Glutamatergic neuron (in vitro differentiated cells): ENCODE measurements at regions not wholly inside any gene's neighbourhood (a gene's known extent, or its start where the extent isn't known, plus 50 kb on each side); places are given as distances from the start of the nearest gene placed in this dataset.

Source experiments
- DNase-seq: peaks from one replicate; pipeline ENCODE4 v3.0.0; 2022
- H3K27ac Mint-ChIP-seq: one replicate; pipeline ENCODE4 v1.8.0; 2020; ENCODE audit warnings: mild to moderate bottlenecking, mixed read lengths, inconsistent platforms; ENCODE audit not compliant: unreplicated experiment
- H3K27me3 Mint-ChIP-seq: one replicate; pipeline ENCODE4 v1.8.0; 2020; ENCODE audit warnings: mild to moderate bottlenecking, moderate library complexity, mixed read lengths, inconsistent platforms; ENCODE audit not compliant: unreplicated experiment
- H3K36me3 Mint-ChIP-seq: one replicate; pipeline ENCODE4 v1.8.0; 2020; ENCODE audit warnings: mild to moderate bottlenecking, mixed read lengths, inconsistent platforms; ENCODE audit not compliant: unreplicated experiment
- H3K4me1 Mint-ChIP-seq: one replicate; pipeline ENCODE4 v1.8.0; 2020; ENCODE audit warnings: mild to moderate bottlenecking, low read depth, mixed read lengths, inconsistent platforms; ENCODE audit not compliant: unreplicated experiment
- H3K4me3 Mint-ChIP-seq: one replicate; pipeline ENCODE4 v1.8.0; 2020; ENCODE audit warnings: mild to moderate bottlenecking, mixed read lengths, inconsistent platforms; ENCODE audit not compliant: unreplicated experiment
- H3K9me3 Mint-ChIP-seq: one replicate; pipeline ENCODE4 v1.8.0; 2020; ENCODE audit warnings: mild to moderate bottlenecking, moderate library complexity, mixed read lengths, inconsistent platforms; ENCODE audit not compliant: unreplicated experiment
- TF ChIP-seq, protein P1 (sequence below): fragments of 200-600 bp; sonication (generic); IDR thresholded peaks from one replicate; pipeline ENCODE4 v1.5.0; 2021; ENCODE audit not compliant: partially characterized antibody, unreplicated experiment

DNA sequence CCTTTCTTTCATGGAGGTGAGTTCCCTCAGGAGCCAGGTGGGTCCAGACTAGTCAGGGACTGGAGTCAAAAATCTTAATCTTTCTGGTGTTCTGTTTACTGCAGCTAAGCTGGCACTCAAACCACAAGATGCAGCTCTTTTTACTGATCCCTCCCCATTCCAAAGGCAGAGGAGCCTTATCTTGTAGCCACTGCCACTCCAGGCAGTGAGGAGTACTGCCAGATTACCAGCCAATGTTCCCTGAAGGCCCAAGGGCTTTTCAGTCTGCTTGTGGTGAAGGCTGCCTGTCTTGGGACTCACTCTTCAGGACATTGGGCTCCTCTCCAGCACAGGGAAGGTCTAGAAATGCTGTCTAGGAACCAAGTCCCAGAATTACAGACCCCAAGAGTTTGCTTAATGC lies 490.4 kb upstream of the ADGRB3 start:
- Mint-ChIP-seq H3K27me3 (no peaks in the 10 kb centered on the region), H3K9me3 (peaks cover 2% of the 10 kb centered on the region), H3K4me3 (no peak overlapping the region), H3K4me1 (no peaks in the 10 kb centered on the region), H3K27ac (no peak overlapping the region), H3K36me3 (no peaks in the 10 kb centered on the region)
- TF ChIP-seq, protein P1, sequence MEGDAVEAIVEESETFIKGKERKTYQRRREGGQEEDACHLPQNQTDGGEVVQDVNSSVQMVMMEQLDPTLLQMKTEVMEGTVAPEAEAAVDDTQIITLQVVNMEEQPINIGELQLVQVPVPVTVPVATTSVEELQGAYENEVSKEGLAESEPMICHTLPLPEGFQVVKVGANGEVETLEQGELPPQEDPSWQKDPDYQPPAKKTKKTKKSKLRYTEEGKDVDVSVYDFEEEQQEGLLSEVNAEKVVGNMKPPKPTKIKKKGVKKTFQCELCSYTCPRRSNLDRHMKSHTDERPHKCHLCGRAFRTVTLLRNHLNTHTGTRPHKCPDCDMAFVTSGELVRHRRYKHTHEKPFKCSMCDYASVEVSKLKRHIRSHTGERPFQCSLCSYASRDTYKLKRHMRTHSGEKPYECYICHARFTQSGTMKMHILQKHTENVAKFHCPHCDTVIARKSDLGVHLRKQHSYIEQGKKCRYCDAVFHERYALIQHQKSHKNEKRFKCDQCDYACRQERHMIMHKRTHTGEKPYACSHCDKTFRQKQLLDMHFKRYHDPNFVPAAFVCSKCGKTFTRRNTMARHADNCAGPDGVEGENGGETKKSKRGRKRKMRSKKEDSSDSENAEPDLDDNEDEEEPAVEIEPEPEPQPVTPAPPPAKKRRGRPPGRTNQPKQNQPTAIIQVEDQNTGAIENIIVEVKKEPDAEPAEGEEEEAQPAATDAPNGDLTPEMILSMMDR: no peak
- no peak for DNase-seq

DNA sequence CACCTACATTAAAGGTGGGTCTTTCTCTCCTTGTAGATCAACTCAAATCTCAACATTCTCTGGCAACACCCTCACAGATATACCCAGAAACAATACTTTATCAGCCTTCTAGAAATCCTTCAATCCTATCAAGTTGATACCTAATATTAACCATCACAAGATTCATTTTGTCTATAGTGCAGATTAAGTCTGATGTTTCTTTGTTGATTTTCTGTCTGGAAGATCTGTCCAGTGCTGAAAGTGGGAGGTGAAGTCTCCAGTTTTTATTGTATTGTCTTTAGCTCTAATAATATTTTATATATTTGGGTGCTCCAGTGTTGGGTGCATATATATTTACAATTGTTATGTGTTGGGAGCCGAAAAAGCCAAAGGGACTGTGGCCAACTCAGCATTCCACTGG lies 493.9 kb upstream of the ADGRB3 start:
- Mint-ChIP-seq H3K27me3 (no peaks in the 10 kb centered on the region), H3K27ac (no peak overlapping the region), H3K9me3 (peaks cover 2% of the 10 kb centered on the region), H3K4me1 (peaks cover 3% of the 10 kb centered on the region), H3K36me3 (no peaks in the 10 kb centered on the region), H3K4me3 (no peak overlapping the region)
- DNase-seq: no peak
- TF ChIP-seq, protein P1: no peak

DNA sequence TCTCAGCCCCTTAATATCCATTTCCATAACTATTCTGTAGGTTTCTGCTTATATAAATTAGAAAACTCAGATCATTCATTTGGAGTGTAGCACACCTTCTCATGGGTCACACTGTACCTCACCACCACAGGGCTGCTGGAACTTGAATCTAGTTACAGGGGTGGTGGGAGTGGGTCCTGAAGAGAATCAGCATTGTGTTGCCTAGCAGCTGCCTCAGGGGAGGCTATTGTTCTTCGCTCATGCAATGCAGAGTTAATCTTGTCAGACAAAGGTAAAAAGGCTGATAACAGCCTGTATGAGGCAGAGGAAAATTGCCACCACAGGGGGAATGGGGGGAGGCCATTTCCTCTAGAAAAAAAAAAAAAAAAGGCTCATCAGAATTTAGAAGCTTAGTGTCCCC lies 496.0 kb upstream of the ADGRB3 start:
- Mint-ChIP-seq H3K9me3 (peaks cover 2% of the 10 kb centered on the region), H3K27me3 (no peaks in the 10 kb centered on the region), H3K36me3 (no peaks in the 10 kb centered on the region), H3K4me1 (peaks cover 3% of the 10 kb centered on the region), H3K4me3 (no peak overlapping the region), H3K27ac (peak overlapping the region; percentile 85)
- no peak for DNase-seq
- TF ChIP-seq, protein P1: no peak

DNA sequence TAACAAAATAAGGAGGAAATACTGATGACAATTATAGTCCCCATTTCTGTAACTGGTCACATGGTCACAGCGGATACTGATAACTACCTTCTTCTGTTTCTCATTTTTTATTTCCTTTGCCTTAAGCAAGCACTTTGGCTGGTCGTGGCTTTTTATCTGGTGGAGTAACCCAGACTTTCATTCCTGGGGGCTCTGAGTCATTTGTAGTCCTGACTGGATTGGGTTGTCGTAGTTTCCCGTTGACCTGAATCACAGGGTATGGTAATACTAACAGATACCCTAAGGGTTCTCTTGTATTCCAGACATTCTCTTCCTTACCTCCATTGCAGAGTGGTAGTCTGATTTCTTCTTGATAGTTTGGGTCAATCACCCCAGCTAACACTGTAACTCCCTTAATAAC lies 500.3 kb upstream of the ADGRB3 start:
- no peak for DNase-seq
- no peaks in the 10 kb centered on the region for H3K9me3 Mint-ChIP-seq
- TF ChIP-seq, protein P1: no peak
- no peak overlapping the region for H3K27ac Mint-ChIP-seq
- H3K4me3 Mint-ChIP-seq: no peak overlapping the region
- H3K36me3 Mint-ChIP-seq: no peaks in the 10 kb centered on the region
- peaks cover 3% of the 10 kb centered on the region for H3K4me1 Mint-ChIP-seq
- H3K27me3 Mint-ChIP-seq: no peaks in the 10 kb centered on the region

DNA sequence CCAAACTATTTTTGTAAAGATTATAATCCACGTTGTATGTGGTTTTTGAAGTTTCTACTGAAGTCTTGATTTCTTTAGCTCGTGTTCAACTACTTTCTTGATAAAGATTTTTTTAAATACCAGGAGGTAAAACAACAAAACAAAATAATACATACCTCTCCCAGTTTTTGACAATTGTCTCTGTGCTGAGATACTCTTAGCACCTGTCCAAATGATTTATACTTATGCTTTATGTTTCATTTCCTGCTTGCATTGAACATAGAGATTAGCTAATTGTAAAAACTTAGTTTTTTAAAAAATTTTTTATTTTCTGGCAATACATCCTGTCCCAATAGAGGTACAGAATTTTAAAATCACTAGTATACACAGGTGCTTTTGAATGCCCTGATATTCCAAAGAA lies 506.9 kb upstream of the ADGRB3 start:
- TF ChIP-seq, protein P1: no peak
- Mint-ChIP-seq H3K4me1 (no peaks in the 10 kb centered on the region), H3K36me3 (no peaks in the 10 kb centered on the region), H3K9me3 (no peaks in the 10 kb centered on the region), H3K4me3 (no peak overlapping the region), H3K27ac (no peak overlapping the region), H3K27me3 (no peaks in the 10 kb centered on the region)
- no peak for DNase-seq
